Heart left ventricle (tissue), 16 donors: ENCODE measurements at regions not wholly inside any gene's neighbourhood (a gene's known extent, or its start where the extent isn't known, plus 50 kb on each side); places are given as distances from the start of the nearest gene placed in this dataset.

Experiments used
- ATAC-seq, 4 donors: fragments of 200-7000 bp; cut with Tn5 transposase; one replicate each; pipeline ENCODE4 v1.9.1; 2020 to 2022; ENCODE audit warnings: moderate library complexity in 4 of 4, mild to moderate bottlenecking in 3 of 4, moderate number of reproducible peaks in 1 of 4
- DNase-seq, 5 donors: peaks; one replicate each; pipeline ENCODE4 v3.0.0-alpha.2; 2020
- H3K27ac ChIP-seq, 12 donors: fragments of 200-600 bp; sonication (generic) in 4 of 12; one replicate each; pipeline versions ENCODE4 v1.5.0 to v1.8.0; 2016 to 2022; ENCODE audit warnings: mild to moderate bottlenecking in 2 of 12
- H3K27me3 ChIP-seq, 9 donors: fragments of 200-600 bp; sonication (generic) in 2 of 9; one replicate each; pipeline versions ENCODE4 v1.5.1 to v1.8.0; 2016 to 2022; ENCODE audit warnings: mild to moderate bottlenecking in 3 of 9
- H3K36me3 ChIP-seq, 9 donors: fragments of 200-600 bp; sonication (generic) in 2 of 9; one replicate each; pipeline versions ENCODE4 v1.5.0 to v1.8.0; 2018 to 2022; ENCODE audit warnings: mild to moderate bottlenecking in 2 of 9
- H3K4me1 ChIP-seq, 12 donors: fragments of 200-600 bp; sonication (generic) in 4 of 12; one replicate each; pipeline versions ENCODE4 v1.5.0 to v1.8.0; 2016 to 2022; ENCODE audit warnings: mild to moderate bottlenecking in 3 of 12
- H3K4me3 ChIP-seq, 12 donors: fragments of 200-600 bp; sonication (generic) in 4 of 12; one replicate each; pipeline versions ENCODE4 v1.5.0 to v1.8.0; 2017 to 2022; ENCODE audit warnings: mild to moderate bottlenecking in 9 of 12, moderate library complexity in 4 of 12
- H3K9me3 ChIP-seq, 12 donors: fragments of 200-600 bp; sonication (generic) in 4 of 12; one replicate each; pipeline versions ENCODE4 v1.5.0 to v1.8.0; 2016 to 2022; ENCODE audit warnings: mild to moderate bottlenecking in 1 of 12
- CTCF ChIP-seq, 12 donors: fragments of 200-600 bp; sonication (generic) in 4 of 12; IDR thresholded peaks; one replicate each; pipeline versions ENCODE4 v1.5.0 to v1.8.0; 2018 to 2022; ENCODE audit warnings: antibody characterized with exemption in 12 of 12, mild to moderate bottlenecking in 5 of 12
- POLR2A ChIP-seq, 2 donors: fragments of 450-650 bp; IDR thresholded peaks; one replicate each; pipeline ENCODE4 v1.6.1; 2017; ENCODE audit warnings: antibody characterized with exemption in 2 of 2, mild to moderate bottlenecking in 2 of 2, moderate library complexity in 2 of 2
- WGBS, 4 donors: extraction: QIAGEN DNeasy Blood & Tissue Kit in 2 of 4; methylation state at CpG; one replicate each; pipeline versions ENCODE4 v1.1.5 to v1.1.7; 2013 to 2018; 5-methylcytosine and 5-hydroxymethylcytosine counted together
- intact Hi-C, 10 donors: fragments of 100-400 bp; cut with DNase I; formaldehyde crosslinking; loops; one replicate each; pipeline versions ENCODE4 v1.11.1 to v1.14.2; 2022
- donor health status: ischemic (EF 13 %, LVEDD 7.1; RV severe dilation, severe dysfunction).
- donor health status: healthy with polysubstance abuse.
- donor health status: DM: no; HTN: yes; CAD: no.
- donor health status: DM: no; HTN: no; CAD: no.
- donor health status: ischemic (EF 25% LVEDD 6.9; RV normal size, moderate dysfunction).
- donor health status: ischemic (EF 25% LVEDD 5.7; RV mildly dilated, moderate dysfunction).
- donor health status: healthy.
- donor health status: DM: yes; HTN: yes; CAD: no.
- donor health status: ischemic (EF 35%, LVEDD 5.7; RV mildly dilated, moderate dysfunction).
- donor health status: nonischemic (EF 11% LVEDD 7.7; RV severe dilation, severe dysfunction).
- donor health status: DM: yes; HTN: yes; CAD: no.
- donor health status: PGD.
- donor health status: ischemic (EF 29% LVEDD 5.4; RV normal size, mild dysfunction).
- donor health status: nonischemic (EF 23%, LVEDD 6.1; RV moderate dilation, normal function).

- intact Hi-C loops, result loop anchor here (2.0 to 10.0 kb wide), 13 partner anchors 156 to 688 kb away; partner anchors contain the start of genes AMD1 (in 1 of the 10), CDK19 (in 1 of the 10) and RPF2 (in 1 of the 10)
Observed at GRCh38 chr6:110526726-110527125, 50.3 kb upstream of the SLC22A16 start.

More at GRCh38 chr6:110526726-110527125, 50.3 kb upstream of the SLC22A16 start:
- DNase-seq, result no peak
- H3K27ac ChIP-seq, result no peak overlapping the region
- peaks cover 0 to 7% (median 0%) of the 10 kb centered on the region in 12 donors for H3K9me3 ChIP-seq
- peaks cover 0 to 20% (median 5%) of the 10 kb centered on the region in 12 donors for H3K4me1 ChIP-seq
- ATAC-seq, result no peak
- WGBS, 4 donors, result 64 to 81% (median 70%) methylated on average over 3 of the region's 3 CpGs
- no peak overlapping the region for H3K4me3 ChIP-seq
- no peaks in the 10 kb centered on the region for H3K36me3 ChIP-seq
- TF ChIP-seq CTCF (IDR thresholded peaks at IDR 0.05) (no peak), POLR2A (IDR thresholded peaks at IDR 0.05) (no peak)
- H3K27me3 ChIP-seq, result no peaks in the 10 kb centered on the region
